K562 (cell line): ENCODE measurements at regions not wholly inside any gene's neighbourhood (a gene's known extent, or its start where the extent isn't known, plus 50 kb on each side); places are given as distances from the start of the nearest gene placed in this dataset.
"Not testable (repeated sequence)": the region's sequence is repeated elsewhere in the genome, so short reads cannot be mapped to it uniquely, and the experiment has no call there.

ENCODE experiments used
- CC2D1A ChIP-seq: fragments of 450-650 bp; IDR thresholded peaks from 2 replicates; pipeline ENCODE4 v1.6.1; 2017; ENCODE audit warnings: mild to moderate bottlenecking
- ETV1 ChIP-seq: fragments of 450-650 bp; conservative IDR thresholded peaks from 2 replicates; pipeline ENCODE4 v1.6.1; 2016; ENCODE audit warnings: missing genetic modification characterization, control low read depth, low read depth, missing compliant biosample characterization
- FOXM1 ChIP-seq, 2 experiments: fragments of 450-650 bp in 1 of 2; sonication (generic) in 1 of 2; formaldehyde crosslinking in 1 of 2; IDR thresholded peaks; 2 replicates each; pipeline versions ENCODE4 v1.6.1 to v1.9.0; 2017 to 2022; ENCODE audit warnings: low read depth in 2 of 2, mild to moderate bottlenecking in 2 of 2, missing genetic modification reagents in 1 of 2, moderate library complexity in 1 of 2
- GABPA ChIP-seq: fragments of 200-800 bp; sonication (Bioruptor generic); conservative IDR thresholded peaks from 2 replicates; pipeline ENCODE4 v1.6.1; 2016; ENCODE audit warnings: low read depth, missing genetic modification characterization, missing compliant biosample characterization
- HDAC1 ChIP-seq, 2 experiments: fragments of 450-650 bp; IDR thresholded peaks; 2 replicates each; pipeline ENCODE4 v1.6.1; 2016 to 2017; ENCODE audit warnings: inconsistent platforms in 1 of 2, mild to moderate bottlenecking in 1 of 2, moderate library complexity in 1 of 2
- HLTF ChIP-seq: fragments of 450-650 bp; IDR thresholded peaks from 2 replicates; pipeline ENCODE4 v1.6.1; 2016
- KAT7 ChIP-seq: sonication (generic); formaldehyde crosslinking; IDR thresholded peaks from 2 replicates; pipeline ENCODE4 v1.8.0; 2022; ENCODE audit warnings: missing genetic modification reagents, mild to moderate bottlenecking, borderline replicate concordance
- KLF16 ChIP-seq: IDR thresholded peaks from 2 replicates; pipeline ENCODE4 v1.6.1; 2016; ENCODE audit warnings: antibody characterized with exemption
- LEF1 ChIP-seq: fragments of 450-650 bp; IDR thresholded peaks from 2 replicates; pipeline ENCODE4 v1.6.1; 2016; ENCODE audit warnings: mild to moderate bottlenecking
- MYNN ChIP-seq, 2 experiments: sonication (generic); formaldehyde crosslinking in 1 of 2; IDR thresholded peaks; 2 replicates each; pipeline versions ENCODE4 v1.5.0 to v1.6.1; 2016 to 2020; ENCODE audit warnings: antibody characterized with exemption in 1 of 2, missing genetic modification reagents in 1 of 2
- NEUROD1 ChIP-seq: fragments of 150-350 bp; IDR thresholded peaks from 2 replicates; pipeline ENCODE4 v1.6.1; 2014; ENCODE audit warnings: borderline replicate concordance, low read length, low read depth; ENCODE audit not compliant: partially characterized antibody
- NFE2 ChIP-seq: IDR thresholded peaks from 2 replicates; pipeline ENCODE4 v1.6.1; 2014; ENCODE audit warnings: antibody characterized with exemption, low read depth
- NFIC ChIP-seq: fragments of 450-650 bp; IDR thresholded peaks from 2 replicates; pipeline ENCODE4 v1.6.1; 2017; ENCODE audit warnings: mild to moderate bottlenecking, inconsistent platforms
- NONO ChIP-seq, 2 experiments: fragments of 200-400 bp in 1 of 2; fragments of 450-650 bp in 1 of 2; formaldehyde crosslinking in 1 of 2; IDR thresholded peaks; 2 replicates each; pipeline ENCODE4 v1.6.1; 2017; ENCODE audit warnings: low read depth in 2 of 2, mild to moderate bottlenecking in 2 of 2, moderate library complexity in 2 of 2, low read length in 1 of 2
- PBX2 ChIP-seq, 2 experiments: IDR thresholded peaks in 1 of 2; conservative IDR thresholded peaks in 1 of 2; 2 replicates each; pipeline ENCODE4 v1.6.1; 2016; ENCODE audit warnings: low read depth in 2 of 2, mild to moderate bottlenecking in 1 of 2, missing compliant biosample characterization in 1 of 2, missing genetic modification characterization in 1 of 2, moderate library complexity in 1 of 2
- SP1 ChIP-seq: sonication (generic); formaldehyde crosslinking; IDR thresholded peaks from 2 replicates; pipeline ENCODE4 v1.8.1; 2022; ENCODE audit warnings: mild to moderate bottlenecking, missing genetic modification reagents
- ZNF644 ChIP-seq: fragments of 200-800 bp; sonication (Bioruptor generic); IDR thresholded peaks from 2 replicates; pipeline ENCODE4 v1.6.1; 2016; ENCODE audit warnings: low read depth, missing genetic modification characterization, missing compliant biosample characterization
- TF ChIP-seq, protein P1 (sequence below), 2 experiments: fragments of 250-450 bp in 1 of 2; fragments of 450-650 bp in 1 of 2; sonication (Bioruptor Pico) in 1 of 2; IDR thresholded peaks; 2 replicates each; pipeline versions ENCODE4 v1.6.1 to v1.8.0; 2016 to 2021; ENCODE audit warnings: mild to moderate bottlenecking in 2 of 2, moderate library complexity in 2 of 2, missing compliant biosample characterization in 1 of 2, missing genetic modification characterization in 1 of 2
- TF ChIP-seq, protein P2 (sequence below), 2 experiments: fragments of 450-650 bp; IDR thresholded peaks; 2 replicates each; pipeline ENCODE4 v1.6.1; 2018; ENCODE audit warnings: mild to moderate bottlenecking in 2 of 2, low read depth in 1 of 2; ENCODE audit not compliant: partially characterized antibody in 2 of 2

DNA sequence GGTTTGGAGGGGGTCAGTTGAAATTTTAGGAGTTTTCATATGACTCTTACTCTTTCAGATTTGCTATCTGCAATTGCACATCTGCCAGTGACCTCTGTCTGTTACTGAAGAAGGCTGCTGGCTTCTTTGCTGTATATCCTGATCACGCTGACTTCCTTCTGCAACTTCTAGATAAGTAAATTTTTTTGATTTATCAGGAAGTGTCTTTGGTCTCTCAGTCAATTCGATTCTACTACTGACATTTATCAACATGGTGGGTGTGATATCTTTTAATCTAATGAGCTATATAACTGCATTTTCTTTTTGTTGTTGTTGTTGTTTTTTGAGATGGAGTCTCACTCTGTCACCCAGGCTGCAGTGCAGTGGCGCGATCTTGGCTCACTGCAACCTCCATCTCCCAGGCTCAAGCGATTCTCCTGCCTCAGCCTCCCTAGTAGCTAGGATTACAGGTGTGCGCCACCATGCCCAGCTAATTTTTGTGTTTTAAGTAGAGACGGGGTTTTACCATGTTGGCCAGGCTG is 55.7 kb upstream of the HBS1L start (continued):
- TF ChIP-seq, protein P1, sequence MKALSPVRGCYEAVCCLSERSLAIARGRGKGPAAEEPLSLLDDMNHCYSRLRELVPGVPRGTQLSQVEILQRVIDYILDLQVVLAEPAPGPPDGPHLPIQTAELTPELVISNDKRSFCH (CRISPR knock-in tag; IDR thresholded peaks at IDR 0.05), result not testable (repeated sequence)
- TF ChIP-seq, protein P1 (tag; IDR thresholded peaks at IDR 0.05), result 0 out of 2 replicates have a peak, but pooled peaks have one; percentile 58
- TF ChIP-seq PBX2 (CRISPR knock-in tag; IDR thresholded peaks at IDR 0.05; ENCODE audit: low read depth); FOXM1 (CRISPR knock-in tag; IDR thresholded peaks at IDR 0.05; ENCODE audit: low read depth); MYNN (CRISPR knock-in tag; IDR thresholded peaks at IDR 0.05): not testable (repeated sequence)
- TF ChIP-seq PBX2 (tag; conservative IDR thresholded peaks at IDR 0.05; ENCODE audit: low read depth) (peak; percentile 51; the same call in 1 of the 2 replicates), NONO (IDR thresholded peaks at IDR 0.05; ENCODE audit: low read depth in 2 of 2, low read length in 1 of 2) (peak in 1 of 2 experiments; percentile 28; a peak in 1 of 4 replicates), KLF16 (peak; percentile 94), CC2D1A (peak; percentile 83; the same call in 1 of the 2 replicates), SP1 (peak; percentile 43; the same call in 1 of the 2 replicates), NFIC (peak; percentile 83), ZNF644 (tag) (peak; percentile 73; the same call in 1 of the 2 replicates), HLTF (0 out of 2 replicates have a peak, but pooled peaks have one; percentile 29), FOXM1 (IDR thresholded peaks at IDR 0.05; ENCODE audit: low read depth) (peak; percentile 94), NFE2 (peak; percentile 12; the same call in 1 of the 2 replicates), HDAC1 (IDR thresholded peaks at IDR 0.05) (peak in 1 of 2 experiments; percentile 61; a peak in 1 of 4 replicates), GABPA (tag) (0 out of 2 replicates have a peak, but pooled peaks have one; percentile 28), ETV1 (tag) (0 out of 2 replicates have a peak, but pooled peaks have one; percentile 25), NEUROD1 (peak; percentile 55), MYNN (IDR thresholded peaks at IDR 0.05) (peak; percentile 71; the same call in 1 of the 2 replicates), KAT7 (CRISPR knock-in tag) (0 out of 2 replicates have a peak, but pooled peaks have one; percentile 35), LEF1 (peak; percentile 79)
- TF ChIP-seq, protein P2, sequence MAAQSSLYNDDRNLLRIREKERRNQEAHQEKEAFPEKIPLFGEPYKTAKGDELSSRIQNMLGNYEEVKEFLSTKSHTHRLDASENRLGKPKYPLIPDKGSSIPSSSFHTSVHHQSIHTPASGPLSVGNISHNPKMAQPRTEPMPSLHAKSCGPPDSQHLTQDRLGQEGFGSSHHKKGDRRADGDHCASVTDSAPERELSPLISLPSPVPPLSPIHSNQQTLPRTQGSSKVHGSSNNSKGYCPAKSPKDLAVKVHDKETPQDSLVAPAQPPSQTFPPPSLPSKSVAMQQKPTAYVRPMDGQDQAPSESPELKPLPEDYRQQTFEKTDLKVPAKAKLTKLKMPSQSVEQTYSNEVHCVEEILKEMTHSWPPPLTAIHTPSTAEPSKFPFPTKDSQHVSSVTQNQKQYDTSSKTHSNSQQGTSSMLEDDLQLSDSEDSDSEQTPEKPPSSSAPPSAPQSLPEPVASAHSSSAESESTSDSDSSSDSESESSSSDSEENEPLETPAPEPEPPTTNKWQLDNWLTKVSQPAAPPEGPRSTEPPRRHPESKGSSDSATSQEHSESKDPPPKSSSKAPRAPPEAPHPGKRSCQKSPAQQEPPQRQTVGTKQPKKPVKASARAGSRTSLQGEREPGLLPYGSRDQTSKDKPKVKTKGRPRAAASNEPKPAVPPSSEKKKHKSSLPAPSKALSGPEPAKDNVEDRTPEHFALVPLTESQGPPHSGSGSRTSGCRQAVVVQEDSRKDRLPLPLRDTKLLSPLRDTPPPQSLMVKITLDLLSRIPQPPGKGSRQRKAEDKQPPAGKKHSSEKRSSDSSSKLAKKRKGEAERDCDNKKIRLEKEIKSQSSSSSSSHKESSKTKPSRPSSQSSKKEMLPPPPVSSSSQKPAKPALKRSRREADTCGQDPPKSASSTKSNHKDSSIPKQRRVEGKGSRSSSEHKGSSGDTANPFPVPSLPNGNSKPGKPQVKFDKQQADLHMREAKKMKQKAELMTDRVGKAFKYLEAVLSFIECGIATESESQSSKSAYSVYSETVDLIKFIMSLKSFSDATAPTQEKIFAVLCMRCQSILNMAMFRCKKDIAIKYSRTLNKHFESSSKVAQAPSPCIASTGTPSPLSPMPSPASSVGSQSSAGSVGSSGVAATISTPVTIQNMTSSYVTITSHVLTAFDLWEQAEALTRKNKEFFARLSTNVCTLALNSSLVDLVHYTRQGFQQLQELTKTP (IDR thresholded peaks at IDR 0.05; ENCODE audit: low read depth in 1 of 2, partially characterized antibody in 2 of 2), result peak in 1 of 2 experiments; percentile 82
